Amygdala (tissue), 56 donors: ENCODE measurements at regions not wholly inside any gene's neighbourhood (a gene's known extent, or its start where the extent isn't known, plus 50 kb on each side); places are given as distances from the start of the nearest gene placed in this dataset.
"Not testable (repeated sequence)": the region's sequence is repeated elsewhere in the genome, so short reads cannot be mapped to it uniquely, and the experiment has no call there.

Source experiments
- DNase-seq, 56 donors: peaks; one replicate each; lab custom pipeline; 2025; lab: John Stamatoyannopoulos, UW

DNA sequence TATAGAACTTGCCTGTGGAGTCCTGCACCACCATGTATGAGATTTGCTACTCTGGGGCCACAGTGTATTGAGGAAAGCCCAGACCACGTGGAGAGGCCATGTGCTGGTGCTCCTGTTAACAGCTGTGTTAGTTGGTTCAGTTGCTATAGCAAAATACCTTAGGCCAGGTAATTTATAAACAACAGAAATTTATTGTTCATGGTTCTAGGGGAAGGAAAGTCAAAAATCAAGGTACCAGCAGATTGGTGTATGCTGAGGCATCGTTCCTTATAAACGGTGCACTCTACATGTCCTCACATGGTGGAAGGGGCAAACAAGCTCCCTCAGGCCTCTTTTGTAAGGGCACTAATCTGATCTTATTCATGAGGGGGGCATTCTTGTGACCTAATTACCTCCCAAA is 135.9 kb upstream of the FOXN2 start:
- DNase-seq: no peak

- DNase-seq: no peak
Observed at GRCh38 chr2:48180557-48180956, 133.9 kb upstream of the FOXN2 start.

GRCh38 chr2:48183276-48183675 is 131.2 kb upstream of the FOXN2 start:
- DNase-seq: no peak

- DNase-seq: no peak
Observed at GRCh38 chr2:48183991-48184390, 130.5 kb upstream of the FOXN2 start.

GRCh38 chr2:48187503-48187902 is 127.0 kb upstream of the FOXN2 start:
- no peak for DNase-seq

- DNase-seq: no peak
Observed at GRCh38 chr2:48189552-48190228, 124.8 kb upstream of the FOXN2 start.

GRCh38 chr2:48190230-48190629 is 124.3 kb upstream of the FOXN2 start:
- no peak for DNase-seq

DNA sequence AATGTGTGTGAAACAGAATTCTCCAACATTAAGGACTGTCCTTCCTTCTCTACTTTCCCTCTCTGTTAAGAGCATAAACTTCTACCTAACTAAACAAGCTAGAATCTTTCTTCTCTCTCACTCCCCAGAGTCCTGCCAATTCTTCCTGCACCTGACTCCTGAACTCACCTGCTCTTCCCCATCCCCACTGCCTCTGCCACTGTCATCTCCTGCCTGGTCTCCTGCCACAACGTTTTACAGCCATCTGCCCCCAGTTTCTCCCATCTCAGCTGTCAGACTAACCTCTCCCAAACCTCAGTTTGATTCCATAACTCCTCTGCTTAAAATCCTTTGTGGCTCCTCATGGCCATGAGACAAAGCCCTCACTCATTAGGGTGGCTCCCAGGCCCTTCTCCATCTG is 119.8 kb upstream of the FOXN2 start:
- DNase-seq: no peak

DNA sequence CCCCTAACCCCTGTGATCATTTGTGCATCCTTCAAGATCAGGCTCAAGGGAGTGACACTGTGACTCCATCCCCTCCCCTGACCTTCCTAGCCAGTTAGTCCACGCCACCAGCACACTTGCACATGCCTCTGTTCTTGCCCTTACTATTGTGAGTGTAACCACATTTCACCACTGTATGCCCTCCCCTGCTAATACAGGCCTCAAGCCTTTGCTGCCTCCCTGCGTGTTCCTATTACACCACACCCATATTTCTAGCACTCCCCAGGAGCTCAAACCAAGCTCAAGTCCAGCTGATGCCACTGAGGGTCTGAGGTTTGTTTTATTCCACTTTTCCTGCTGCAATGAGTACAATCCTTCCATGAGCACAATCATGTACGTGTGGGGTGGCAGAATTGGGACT is 119.3 kb upstream of the FOXN2 start:
- no peak for DNase-seq

GRCh38 chr2:48197618-48198017 is 116.9 kb upstream of the FOXN2 start:
- DNase-seq: no peak

DNA sequence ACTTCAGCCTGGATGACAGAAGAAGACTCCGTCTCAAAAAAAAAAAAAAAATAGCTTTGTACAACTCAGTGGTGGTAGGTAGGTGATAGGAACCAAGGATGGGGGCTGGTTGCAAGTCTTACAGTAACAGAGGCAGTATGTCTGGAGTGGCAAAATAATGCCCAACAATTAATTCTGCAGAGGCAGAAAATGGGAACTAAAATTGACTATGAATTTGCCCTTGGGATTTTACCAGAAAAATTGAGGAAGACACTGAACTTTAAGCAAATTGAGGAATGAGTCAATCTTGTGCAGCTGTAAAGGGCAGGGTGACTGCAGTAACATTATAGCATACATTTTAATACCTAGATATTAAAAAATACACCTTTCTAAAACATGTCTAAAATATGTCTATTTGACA is 116.1 kb upstream of the FOXN2 start:
- DNase-seq: no peak

GRCh38 chr2:48199070-48199469 is 115.4 kb upstream of the FOXN2 start:
- DNase-seq: no peak

DNA sequence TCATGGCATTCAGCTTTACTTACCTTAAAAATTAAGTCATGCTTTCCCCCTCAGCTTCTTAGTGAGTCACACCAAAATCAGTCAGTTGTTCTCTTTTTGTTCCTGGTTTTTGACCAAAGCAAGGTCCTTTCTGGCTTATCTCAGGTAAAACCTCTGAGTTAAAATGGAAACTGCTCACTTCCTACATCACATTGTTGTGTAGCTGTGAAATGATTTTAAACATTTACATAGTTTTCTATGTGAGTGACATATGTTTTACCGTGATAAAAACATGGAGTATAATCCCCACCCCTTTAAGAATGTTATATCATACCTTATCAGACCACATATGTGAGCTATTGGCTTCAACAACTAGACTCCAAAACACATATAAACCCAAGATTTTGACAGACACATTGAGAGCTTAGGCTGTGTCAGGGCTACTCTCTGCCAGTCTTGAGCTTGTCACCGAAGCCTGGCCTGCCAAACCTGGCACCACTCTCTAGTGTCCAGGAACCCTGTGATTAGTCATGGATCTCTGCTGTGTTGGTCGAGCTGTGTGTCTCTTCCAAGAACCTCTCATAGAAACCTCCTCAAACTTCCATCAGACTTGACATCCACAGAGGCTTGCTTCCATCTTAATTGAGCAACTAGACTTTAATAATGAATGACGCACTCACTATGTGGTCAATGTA is 113.7 kb upstream of the FOXN2 start:
- no peak for DNase-seq

GRCh38 chr2:48201435-48201834 is 113.0 kb upstream of the FOXN2 start:
- not testable (repeated sequence) for DNase-seq

DNA sequence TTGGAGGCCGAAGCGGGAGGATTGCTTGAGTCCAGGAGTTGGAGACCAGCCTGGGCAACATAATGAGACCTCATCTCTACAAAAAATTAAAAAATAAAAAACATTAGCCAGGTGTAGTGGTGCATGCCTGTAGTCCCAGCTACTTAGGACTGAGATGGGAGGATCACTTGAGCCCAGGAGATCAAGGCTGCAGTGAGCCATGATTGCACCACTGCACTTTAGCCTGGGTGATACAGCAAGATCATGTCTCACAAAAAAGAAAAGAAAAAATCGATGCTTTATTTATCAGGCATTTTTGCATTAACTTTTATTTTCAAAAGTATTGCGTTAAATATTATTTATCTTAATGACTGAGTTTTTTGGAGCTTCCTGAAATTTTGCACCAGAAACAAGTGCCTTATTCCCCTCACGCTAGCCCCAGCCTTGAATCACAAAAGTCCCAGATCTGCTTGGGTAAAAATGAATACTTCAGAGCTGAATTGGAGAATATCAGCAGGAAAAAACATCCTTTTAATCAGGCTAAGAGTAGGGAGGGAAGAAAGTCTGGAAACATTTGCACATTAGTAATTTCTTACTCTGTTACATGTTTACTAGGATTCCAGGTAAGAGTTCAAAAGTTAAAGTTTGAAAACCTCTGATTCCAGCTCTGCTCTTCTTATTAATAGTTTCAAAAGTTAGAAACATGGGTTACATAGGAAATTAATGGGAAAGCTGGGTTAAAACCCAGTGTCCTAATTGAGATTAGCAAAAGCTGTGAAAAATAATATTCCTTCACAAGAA is 111.4 kb upstream of the FOXN2 start:
- DNase-seq: no peak

DNA sequence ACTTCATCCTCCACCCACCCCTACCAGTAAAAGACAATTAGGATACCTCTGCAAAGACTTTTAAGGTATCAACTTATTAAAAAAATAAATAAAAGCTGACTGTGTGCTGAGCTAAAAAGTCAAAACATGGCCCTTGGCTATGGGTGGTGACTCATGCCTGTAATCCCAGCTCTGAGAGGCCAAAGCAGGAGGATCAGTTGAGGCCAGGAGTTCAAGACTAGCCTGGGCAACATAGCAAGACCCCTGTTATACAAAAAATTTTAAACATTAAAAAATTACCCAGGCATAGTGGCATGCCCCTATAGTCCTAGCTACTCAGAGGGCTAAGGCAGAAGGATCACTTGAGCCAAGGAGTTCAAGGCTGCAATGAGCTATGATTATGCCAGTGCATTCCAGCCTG is 110.8 kb upstream of the FOXN2 start:
- DNase-seq: no peak

DNA sequence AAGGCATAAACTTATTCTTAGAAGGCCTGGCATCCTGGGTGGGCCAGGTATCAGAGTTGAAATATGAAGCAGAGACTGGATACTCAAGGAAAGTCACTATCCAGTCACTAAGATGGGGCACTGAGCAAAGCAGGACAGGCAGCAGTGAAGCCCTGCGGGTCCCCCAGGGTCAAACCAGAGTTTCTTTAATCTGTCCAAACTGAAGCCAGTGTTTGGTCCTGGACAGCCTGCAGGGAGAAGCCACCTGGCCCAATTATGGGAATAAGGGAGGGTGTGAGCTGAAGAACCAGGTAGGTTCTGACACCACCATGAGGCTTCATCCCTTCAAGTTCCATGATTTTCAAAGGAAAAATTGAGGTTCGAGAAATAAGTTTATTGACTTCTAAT is 109.7 kb upstream of the FOXN2 start:
- peak in 1 of 56 donors; percentile 30 for DNase-seq

DNA sequence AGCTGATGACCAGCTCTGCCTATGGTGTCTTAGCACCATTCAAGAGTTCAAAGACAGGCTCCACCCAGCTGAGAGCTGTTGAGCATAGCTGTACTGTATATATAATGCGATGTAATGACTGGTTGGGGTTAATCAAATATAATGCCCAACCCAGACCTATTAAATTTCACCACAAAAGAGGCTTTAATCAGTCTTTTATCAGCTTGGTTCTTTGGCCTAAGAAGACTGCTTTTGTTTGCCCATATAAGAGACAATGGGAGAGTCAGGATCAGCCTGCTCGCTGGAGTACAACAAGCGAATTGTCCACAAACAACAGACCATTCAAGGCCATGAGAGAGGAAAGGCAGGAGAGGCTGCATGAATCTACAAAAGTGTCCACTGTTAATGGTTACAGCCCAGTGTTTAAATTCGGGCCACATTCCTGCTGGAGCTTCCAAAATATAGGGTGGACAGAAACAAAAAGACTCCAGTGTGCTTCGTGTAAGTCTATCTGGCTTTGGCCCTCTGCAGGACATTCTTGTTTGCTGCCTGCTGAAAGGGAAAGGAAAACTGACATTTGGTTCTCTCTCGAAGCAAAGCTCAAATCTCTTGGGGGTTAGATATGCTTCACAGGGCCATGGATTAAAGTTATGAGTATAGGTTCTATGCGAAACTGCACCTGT is 109.2 kb upstream of the FOXN2 start:
- peak in 53 of 56 donors; percentile 3 to 96 (median 73) for DNase-seq

DNA sequence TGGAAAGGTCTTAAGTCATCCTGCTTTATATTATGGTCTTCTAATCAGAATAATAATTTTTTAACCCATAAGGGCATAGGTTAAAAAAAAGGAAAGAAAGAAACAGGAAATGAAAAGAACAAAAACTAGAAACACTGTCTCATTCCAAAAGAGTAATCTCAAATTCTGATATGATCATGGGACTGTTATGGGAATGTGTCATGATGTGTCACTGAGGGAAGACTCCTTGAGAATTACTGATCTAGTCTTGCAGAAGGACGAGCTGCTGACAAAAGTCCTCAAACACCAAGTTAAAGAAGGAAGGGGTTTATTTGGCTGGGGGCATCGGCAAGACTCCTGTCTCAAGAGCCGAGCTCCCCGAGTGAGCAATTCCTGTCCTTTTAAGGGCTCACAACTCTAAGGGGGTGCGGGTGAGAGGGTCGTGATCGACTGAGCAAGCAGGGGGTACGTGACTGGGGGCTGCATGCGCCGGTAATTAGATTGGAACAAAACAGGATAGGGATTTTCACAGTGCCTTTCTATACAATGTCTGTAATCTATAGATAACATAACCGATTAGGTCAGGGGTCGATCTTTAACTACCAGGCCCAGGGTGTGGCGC is 108.3 kb upstream of the FOXN2 start:
- not testable (repeated sequence) for DNase-seq

DNA sequence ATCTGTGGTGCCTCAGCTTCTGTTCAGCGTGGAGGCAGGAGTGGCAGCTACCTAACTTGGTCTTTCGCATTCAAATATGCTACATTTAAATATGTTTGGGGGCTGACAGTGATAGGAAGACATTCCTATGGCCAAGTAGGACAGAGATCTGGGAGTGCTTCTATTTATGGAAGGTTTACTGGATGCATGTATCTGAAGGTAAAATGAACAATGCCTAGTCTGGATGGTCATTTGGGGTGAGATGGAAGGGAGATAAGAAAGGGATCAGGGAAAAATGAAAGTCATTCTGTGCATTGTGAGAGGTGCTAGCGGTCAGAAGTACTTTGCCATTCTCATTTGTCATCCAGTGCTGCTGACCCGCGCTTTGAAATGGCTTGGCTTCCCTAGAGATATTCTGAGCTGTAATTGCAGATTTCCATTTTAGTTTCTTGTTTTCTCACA is 107.3 kb upstream of the FOXN2 start:
- DNase-seq: no peak

GRCh38 chr2:48207851-48208250 is 106.6 kb upstream of the FOXN2 start:
- no peak for DNase-seq
